NB4 (cell line): ENCODE measurements at regions not wholly inside any gene's neighbourhood (a gene's known extent, or its start where the extent isn't known, plus 50 kb on each side); places are given as distances from the start of the nearest gene placed in this dataset.
"Not testable (repeated sequence)": the region's sequence is repeated elsewhere in the genome, so short reads cannot be mapped to it uniquely, and the experiment has no call there.

Source experiments
- DNase-seq: peaks from one replicate; pipeline ENCODE4 v3.0.0; 2010; ENCODE audit warnings: low read depth
- H3K4me3 ChIP-seq: one replicate; pipeline ENCODE4 v1.5.1; 2011; ENCODE audit warnings: mild to moderate bottlenecking, low read depth, low read length, moderate library complexity
- MAX ChIP-seq: IDR thresholded peaks from 2 replicates; pipeline ENCODE4 v1.6.1; 2011; ENCODE audit warnings: low read depth, low read length
- MYC ChIP-seq: IDR thresholded peaks from 2 replicates; pipeline ENCODE4 v1.6.1; 2011; ENCODE audit warnings: low read depth, low read length
- POLR2A ChIP-seq: IDR thresholded peaks from 2 replicates; pipeline ENCODE4 v1.6.1; 2011; ENCODE audit warnings: mild to moderate bottlenecking; ENCODE audit not compliant: insufficient read length; ENCODE audit errors: extremely low read depth
- TF ChIP-seq, protein P1 (sequence below): IDR thresholded peaks from one replicate; pipeline ENCODE4 v1.5.1; 2012; ENCODE audit warnings: low read depth, low read length

GRCh38 chr17:16877099-16877498, 94.8 kb downstream of the TNFRSF13B start:
- TF ChIP-seq MYC: no peak
- TF ChIP-seq, protein P1, sequence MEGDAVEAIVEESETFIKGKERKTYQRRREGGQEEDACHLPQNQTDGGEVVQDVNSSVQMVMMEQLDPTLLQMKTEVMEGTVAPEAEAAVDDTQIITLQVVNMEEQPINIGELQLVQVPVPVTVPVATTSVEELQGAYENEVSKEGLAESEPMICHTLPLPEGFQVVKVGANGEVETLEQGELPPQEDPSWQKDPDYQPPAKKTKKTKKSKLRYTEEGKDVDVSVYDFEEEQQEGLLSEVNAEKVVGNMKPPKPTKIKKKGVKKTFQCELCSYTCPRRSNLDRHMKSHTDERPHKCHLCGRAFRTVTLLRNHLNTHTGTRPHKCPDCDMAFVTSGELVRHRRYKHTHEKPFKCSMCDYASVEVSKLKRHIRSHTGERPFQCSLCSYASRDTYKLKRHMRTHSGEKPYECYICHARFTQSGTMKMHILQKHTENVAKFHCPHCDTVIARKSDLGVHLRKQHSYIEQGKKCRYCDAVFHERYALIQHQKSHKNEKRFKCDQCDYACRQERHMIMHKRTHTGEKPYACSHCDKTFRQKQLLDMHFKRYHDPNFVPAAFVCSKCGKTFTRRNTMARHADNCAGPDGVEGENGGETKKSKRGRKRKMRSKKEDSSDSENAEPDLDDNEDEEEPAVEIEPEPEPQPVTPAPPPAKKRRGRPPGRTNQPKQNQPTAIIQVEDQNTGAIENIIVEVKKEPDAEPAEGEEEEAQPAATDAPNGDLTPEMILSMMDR: no peak
- no peak for TF ChIP-seq POLR2A
- TF ChIP-seq MAX: no peak
- no peak overlapping the region for H3K4me3 ChIP-seq
- DNase-seq: no peak

DNA sequence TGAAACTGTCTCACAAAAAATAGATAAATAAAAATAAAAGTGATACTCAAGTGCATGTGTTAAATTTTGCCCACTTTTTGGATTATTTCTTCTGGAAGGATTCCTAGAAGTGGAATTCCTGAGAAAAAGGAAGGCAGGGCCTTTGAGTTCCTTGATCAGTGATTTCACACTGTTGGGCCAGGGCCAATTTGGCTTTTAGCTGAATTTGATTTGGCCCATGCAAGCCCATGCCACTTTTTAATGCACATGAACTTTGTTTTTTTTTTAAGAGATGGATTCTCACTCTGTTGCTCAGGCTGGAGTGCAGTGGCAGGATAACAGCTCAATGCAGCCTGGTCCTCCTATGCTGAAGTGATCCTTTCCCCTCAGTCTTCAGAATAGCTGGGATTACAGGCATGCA, 96.3 kb downstream of the TNFRSF13B start:
- H3K4me3 ChIP-seq: no peak overlapping the region
- DNase-seq: no peak
- TF ChIP-seq MAX: no peak
- TF ChIP-seq, protein P1: no peak
- no peak for TF ChIP-seq POLR2A
- TF ChIP-seq MYC: no peak

- not testable (repeated sequence) for H3K4me3 ChIP-seq, DNase-seq
Measured at GRCh38 chr17:16874216-16874615, 97.7 kb downstream of the TNFRSF13B start.

DNA sequence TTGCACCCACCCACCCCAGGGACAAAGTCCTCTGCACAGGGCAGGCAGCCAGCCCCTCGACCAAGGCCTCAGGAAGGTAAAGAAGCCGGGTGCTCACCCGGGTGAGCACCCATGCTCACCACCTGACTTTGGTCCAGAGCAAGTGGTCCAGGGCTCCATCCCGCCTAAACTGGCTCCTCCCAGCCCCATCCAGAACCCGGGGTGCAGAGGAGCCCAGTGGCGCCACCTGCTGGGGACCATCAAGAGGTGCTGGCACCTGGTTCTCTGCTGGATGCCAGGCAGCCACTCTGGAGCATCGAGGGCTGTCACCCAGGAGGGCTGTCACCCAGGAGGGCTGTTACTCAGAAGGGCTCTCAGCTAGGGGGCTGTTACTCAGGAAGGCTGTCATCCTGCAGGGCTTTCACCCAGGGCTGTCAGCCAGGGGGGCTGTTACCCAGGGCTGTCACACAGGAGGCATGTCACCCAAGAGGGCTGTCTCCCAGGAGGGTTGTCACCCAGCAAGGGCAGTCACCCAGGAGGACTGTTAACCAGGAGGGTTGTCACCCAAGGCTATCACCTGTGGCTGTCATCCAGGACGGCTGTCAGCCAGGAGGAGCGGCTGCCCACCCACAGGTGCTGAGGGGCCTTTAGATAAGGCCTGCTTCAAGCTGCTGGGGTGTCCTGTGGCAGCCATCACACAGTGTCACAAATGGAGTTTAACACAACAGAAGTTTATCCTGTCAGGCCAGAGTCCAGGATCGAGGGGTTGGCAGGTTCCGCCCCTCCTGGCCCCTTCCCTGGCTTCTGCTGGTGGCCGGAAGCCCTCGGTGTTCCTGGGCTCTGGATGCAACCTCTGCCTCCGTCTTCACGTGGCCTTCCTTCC, 98.5 kb downstream of the TNFRSF13B start:
- peak; percentile 62 for DNase-seq
- H3K4me3 ChIP-seq: no peak overlapping the region
- TF ChIP-seq MYC (no peak), MAX (no peak)
- TF ChIP-seq, protein P1: peak; percentile 78

- DNase-seq: no peak
- H3K4me3 ChIP-seq: no peak overlapping the region
- no peak for TF ChIP-seq MAX
- TF ChIP-seq, protein P1: no peak
Measured at GRCh38 chr17:16872351-16873173, 99.4 kb downstream of the TNFRSF13B start.

GRCh38 chr17:16871446-16872190, 100.3 kb downstream of the TNFRSF13B start:
- not testable (repeated sequence) for DNase-seq, H3K4me3 ChIP-seq
